Fibroblast of skin of back (primary cell): ENCODE measurements at regions not wholly inside any gene's neighbourhood (a gene's known extent, or its start where the extent isn't known, plus 50 kb on each side); places are given as distances from the start of the nearest gene placed in this dataset.
A peak's percentile ranks its signal among the peaks of the same experiment; 100 is the strongest.
"Not testable (repeated sequence)": the region's sequence is repeated elsewhere in the genome, so short reads cannot be mapped to it uniquely, and the experiment has no call there.

Experiments used
- DNase-seq: peaks from one replicate; pipeline ENCODE4 v3.0.0-alpha.2; 2013

DNA sequence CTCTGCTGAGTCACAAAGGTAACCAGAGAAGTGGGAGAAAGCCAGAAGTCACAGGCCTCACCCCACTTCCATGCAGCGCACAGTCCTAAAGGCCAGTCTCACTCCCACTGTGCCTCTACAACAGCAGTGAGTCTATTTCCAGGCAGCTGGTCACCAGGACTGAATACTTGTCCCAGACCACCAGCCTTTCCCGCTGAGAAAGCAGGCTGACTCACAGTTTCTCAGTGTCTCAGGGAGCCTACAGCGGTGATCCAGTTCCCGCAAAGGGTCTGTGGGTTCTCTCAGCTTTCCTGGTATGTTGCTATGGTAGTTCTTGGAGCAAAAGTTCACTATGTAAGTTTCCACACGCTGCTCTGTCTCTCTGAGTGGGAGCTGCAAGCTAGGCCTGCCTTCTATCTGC is 622.5 kb downstream of the RNF144A start:
- peak; percentile 95 for DNase-seq

DNA sequence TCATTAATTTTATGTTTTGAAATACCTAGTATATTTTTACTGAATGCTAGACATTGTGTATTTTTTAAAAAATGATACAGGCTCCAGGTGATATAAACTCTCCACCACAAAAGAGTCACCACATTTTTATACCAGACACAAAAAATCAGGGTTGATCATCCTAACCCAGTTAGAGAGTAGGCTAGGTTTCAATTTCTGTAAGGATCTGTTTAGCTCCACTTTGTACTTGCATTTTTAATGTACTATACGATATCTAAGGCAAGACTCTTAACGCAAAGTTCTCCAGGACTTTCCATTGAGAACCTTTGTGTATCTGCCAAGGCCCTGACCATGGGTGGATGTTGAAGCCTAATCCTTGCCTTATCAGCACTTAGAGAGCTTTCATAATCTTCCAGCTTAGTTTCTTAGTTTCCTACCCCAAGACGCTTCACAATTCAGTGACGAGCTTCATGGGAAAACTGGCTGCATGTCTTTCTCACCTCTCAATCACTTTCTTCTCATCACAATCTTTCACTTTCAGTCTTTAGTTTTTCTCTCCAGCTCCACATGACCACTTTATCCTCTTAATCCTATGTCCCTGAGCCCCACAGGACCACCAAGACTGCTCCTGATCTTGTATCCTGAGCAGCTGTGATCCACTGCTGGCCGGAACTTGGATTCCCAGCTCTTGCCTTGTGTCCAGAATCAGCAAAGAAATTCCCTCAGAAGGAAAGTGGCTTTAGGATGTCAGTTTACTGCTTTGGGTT is 635.8 kb downstream of the RNF144A start:
- no peak for DNase-seq

DNA sequence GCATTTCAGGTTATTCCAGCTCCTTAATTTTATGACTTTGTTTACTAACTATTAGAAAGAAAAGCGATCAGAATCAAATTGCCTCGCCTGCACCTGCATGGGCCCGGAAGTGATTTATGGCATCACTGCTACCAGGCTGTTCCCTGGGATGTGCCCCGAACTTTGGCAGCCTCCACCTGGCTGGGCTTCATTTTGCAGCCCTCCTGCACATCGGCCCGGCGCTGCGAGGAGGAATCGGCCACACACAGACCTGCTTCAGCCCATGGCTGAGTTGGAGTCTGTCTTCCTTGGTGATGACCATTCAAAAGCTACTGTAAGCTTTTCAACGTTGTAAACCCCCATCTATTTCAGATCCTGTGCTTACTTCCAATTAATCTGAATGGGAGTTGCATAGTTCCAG is 638.0 kb downstream of the RNF144A start:
- no peak for DNase-seq

DNA sequence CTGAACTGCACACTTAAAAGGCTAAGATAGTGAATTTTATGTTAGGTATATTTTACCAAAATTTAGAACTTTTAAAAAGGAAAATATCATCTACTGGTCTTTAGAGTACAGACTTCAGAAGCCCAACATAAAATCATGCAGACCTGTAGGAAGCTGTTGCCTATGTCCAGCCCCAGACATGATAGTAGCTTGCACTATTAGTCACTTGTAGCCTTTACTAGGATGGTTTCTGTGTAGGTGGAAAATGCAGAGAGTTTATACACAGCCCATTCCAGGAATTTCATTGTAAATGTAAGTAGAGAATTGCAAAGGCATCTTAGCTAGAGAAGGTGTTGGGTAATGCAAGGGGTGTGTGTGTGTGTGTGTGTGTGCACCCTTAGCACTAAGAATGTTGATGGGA is 640.2 kb downstream of the RNF144A start:
- DNase-seq, result no peak

DNA sequence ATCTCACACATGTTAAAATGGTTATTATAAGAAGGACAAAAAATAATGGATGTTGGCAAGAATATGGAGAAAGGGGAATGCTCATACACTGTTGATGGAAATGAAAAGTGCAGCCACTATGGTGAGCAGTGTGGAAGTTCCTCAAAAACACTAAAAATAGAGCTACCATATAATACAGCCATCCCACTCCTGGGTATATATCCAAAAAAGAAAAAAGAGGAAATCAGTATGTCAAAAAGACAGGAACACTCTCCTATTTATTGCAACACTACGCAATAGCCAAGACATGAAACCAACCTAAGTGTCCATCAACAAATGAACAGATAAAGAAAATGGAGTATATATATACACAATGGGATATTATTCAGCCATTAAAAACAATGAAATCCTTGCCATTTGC is 642.6 kb downstream of the RNF144A start:
- DNase-seq, result no peak

DNA sequence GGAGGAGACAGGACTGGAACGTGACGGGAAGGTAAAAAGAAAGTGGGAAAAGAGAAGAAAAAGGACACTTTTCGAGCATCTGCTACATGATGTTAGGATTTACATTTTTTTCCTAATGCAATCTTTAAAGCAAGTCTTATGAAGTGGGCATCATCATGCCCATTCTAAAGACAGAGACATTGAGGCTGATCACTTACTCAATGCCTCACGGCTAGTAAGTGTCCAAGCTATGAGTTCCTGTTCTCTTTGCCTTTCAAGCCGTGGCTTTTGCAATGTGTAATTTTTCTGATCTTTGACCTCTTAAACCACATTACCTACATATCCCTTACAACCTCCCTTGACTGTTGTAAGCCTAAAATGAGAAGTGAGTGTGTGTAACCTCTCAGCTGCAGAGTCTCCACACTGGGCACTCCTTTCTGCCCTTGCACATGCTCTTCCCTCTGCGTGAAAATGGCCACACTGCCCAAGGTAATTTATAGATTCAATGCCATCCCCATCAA is 649.2 kb downstream of the RNF144A start:
- no peak for DNase-seq

DNA sequence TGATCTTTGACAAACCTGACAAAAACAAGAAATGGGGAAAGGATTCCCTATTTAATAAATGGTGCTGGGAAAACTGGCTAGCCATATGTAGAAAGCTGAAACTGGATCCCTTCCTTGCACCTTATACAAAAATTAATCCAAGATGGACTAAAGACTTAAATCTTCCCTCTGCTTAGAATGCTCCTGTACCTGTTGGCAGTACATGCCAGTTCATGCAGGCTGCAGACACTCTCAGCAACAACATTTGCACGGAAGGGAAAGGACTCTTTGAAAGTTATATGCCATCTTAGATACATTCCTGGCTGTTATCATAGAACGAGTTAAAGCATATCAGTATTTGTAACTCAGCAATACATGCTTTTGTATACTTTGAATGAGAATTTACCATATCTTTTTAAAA is 649.9 kb downstream of the RNF144A start:
- not testable (repeated sequence) for DNase-seq

DNA sequence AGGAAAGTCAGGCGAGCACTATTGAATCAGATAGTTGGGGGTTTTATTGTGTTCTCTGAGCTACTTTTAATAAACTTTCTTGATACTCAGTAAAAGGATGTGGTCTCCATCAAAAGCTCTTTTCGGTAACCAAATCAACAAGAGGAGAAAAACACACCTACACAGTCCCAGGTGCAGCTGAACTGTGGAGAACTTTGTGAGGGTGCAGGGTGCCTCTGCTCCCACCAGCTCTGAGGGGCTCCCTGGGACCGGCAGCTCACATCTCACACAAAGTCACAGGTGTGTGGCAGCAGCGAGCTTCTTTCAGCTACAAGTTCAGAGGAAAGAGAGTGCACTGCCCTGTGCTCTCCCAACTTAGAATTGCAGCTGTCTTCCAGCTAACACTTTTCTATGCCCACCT is 650.4 kb downstream of the RNF144A start:
- DNase-seq, result no peak

DNA sequence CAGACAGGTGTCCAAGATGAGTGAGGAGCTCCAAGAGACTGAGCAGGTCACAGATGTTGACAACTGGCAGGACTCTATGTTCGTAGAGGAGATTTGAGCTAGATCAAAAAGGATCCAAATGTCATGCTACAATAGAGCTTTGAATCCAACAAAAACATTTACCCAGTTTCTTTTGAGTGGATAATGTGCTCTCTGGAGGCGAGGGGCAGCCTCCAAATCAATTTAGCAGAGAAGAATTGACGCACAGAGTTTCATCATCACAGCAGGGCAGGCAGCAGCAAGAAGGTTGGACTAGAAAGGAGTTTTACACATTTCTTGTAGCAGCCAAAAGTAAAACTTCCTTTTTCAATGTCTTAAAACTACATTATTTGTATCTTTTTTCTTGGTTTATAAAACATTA is 653.0 kb downstream of the RNF144A start:
- no peak for DNase-seq

DNA sequence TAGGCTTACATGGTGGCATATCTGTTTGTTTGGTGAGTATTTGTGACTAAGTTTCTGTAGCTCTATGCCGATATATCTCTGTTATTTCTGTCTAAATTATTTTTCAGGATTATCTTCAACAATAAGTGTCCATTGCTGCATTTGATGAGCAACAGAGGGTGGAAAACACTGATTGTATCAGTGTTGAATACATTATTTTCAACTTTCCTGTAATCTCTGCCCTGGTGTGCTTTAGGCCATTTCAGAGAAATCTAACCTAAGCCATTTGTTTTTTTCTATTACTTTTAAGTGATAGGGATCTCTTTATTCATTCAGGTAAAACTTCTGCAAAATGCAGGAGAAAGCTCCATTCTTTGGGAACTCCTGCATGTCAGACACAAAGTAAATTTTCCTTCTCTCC is 654.5 kb downstream of the RNF144A start:
- no peak for DNase-seq

DNA sequence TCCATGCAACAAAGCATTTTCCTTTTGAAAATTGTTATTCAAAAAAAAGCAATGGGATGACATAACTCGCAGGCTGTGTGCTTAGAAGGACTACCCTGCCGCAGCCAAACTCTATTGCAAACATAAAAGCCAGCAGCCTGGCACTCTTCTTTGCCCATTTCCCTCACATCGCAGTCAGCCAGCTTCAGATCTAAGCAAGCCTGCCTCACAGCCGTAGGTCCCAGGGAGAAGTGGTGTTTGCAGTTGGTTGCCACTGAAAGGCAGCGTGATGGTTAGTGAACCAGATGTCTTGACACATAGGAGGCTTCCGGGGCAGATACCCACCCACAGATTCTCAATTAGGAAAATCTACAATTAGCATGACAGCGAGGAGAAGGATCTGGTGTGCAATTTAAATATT is 655.2 kb downstream of the RNF144A start:
- DNase-seq, result no peak

DNA sequence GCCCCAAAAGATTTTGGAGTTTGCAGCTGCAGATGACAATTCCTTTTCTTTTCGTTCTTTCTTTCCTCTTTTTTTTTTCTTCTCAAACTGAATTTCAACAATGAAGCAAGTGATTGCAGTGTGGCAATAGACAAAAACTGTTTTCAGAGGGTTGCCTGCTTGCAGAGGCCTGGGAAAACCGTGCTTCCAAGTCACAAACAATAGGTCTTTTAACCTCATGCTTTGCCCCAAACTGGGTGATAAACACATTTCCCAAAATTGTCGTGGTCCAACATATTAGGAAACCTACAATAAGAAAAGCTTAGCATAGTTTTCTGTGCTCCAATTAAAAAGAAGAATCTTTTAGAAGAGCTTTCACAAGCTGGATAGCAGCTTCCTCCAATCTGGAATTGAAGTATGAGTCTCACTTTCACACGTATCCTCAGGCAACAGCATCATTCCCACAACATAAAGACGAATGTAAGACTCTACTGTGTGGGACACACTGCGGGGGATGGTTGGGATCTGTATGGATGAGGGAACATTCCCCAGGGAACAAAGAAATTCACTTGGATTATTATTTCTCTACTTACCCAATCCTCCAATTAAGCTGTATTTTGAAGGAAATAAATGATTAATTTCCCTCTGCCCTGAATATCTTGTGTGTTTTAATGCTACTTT is 656.1 kb downstream of the RNF144A start:
- no peak for DNase-seq

DNA sequence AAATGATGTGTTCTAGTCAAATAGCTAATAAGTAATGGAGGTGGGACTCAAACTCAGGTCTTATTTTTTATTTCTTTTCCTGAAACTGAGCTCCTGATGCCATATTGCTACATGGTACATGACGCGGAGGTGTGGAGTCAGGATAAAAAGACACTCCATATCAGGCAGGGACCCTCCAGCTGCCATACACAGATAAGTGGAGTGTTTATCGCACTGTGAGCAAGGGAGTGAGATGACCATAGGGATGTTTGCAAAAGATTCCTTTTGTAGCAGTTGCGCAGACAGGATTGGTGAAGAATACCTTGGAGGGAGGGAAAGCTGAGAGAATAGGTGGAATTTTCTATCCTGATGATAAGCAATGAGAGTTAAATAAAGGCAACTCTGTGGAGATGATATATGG is 657.2 kb downstream of the RNF144A start:
- DNase-seq, result no peak

DNA sequence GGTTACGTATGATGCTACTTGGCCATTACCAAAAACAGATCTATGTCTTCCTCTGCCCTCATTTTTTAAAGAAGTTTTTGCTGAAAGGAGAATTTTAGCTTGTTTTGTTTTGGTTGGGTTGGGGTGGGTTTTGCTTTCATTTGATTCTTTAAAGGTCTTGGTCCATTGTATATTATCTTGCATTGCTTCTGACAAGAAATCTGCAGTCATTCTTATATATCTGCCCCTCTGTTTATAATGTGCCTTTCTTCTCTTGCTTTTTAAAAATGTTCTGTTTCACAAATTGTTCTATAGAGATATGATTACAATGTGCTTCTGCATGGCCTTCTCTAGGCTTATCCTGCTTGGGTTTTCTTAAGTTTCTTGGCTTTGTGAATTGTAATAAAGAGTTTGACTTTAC is 660.6 kb downstream of the RNF144A start:
- no peak for DNase-seq

DNA sequence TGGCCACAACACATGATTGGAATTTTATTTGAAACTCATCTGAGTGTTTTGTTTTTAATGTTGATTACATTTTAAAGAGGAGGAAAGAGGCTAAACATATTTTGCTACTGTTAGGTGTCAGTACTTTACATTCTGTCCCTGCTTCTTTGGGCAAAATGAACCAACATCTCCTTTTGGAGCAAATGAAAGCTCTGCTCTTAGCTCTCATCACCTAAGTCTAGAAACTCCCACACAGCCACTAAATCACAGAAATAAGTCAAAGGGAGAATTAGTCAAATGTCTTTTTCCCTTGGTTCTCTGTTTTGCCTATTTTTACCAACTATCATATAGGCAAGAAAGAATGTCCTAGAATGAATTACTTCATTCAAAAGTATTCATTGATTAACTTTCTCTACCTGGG is 666.8 kb downstream of the RNF144A start:
- DNase-seq, result no peak

DNA sequence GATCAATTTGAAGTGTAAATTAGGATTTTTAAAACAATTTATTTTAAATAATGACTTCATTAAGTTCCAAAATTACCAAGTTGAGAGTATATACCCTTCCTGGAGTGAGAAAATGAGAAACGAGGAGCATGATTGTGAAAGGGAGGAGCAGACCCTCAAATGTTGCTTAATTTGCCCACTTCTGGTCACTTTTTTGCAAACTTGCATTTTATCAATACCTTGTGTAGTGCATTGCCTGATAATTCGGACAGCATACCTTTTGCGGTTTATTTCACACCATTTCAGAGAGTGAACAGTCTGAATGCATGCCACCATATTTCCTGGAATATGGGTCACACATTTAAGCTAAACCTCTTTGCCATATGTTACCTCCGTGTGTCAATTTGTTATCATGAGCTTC is 669.7 kb downstream of the RNF144A start:
- no peak for DNase-seq

DNA sequence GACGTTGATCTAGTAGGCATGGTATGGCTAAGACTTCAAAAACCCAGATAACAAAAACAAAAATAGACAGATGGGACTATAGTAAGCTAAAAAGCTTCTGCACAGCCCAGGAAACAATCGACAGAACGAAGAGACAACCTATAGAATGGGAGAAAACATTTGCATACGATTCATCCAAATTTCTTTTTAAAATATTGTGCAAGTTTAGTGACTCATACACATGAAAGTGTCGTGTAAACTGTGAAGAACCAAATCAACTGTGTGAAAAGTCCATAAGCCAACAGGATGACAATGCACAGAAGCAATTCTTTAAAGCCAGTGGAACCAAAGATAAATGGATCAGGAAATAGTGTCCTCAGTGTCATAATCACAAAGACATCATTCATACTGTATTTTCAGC is 671.1 kb downstream of the RNF144A start:
- peak; percentile 13 for DNase-seq

DNA sequence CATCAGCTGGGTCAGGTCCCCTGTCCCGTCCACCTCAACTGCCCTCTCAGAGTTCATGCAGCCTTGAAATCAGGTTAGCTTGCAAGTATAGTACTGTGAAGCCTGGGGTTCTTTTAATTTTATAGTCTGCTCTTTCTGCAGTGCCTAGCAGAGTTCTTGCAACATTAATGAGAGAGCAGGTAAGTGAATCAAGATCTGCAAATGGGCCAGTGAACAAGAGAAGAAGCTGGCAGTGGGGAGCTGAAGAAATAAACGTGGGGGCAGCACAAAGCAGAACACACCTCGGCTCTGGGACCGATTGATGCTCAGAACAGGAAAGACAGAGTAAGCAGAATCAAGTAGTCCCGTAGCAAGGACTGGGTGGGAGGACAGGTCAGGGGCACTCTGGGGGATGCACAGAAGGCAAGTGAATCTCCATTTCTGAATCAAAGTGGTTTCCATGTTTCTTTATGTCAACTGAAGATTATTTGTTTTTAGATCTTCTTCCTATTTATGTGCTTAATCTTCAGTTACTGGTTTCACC is 675.5 kb downstream of the RNF144A start:
- DNase-seq, result no peak

DNA sequence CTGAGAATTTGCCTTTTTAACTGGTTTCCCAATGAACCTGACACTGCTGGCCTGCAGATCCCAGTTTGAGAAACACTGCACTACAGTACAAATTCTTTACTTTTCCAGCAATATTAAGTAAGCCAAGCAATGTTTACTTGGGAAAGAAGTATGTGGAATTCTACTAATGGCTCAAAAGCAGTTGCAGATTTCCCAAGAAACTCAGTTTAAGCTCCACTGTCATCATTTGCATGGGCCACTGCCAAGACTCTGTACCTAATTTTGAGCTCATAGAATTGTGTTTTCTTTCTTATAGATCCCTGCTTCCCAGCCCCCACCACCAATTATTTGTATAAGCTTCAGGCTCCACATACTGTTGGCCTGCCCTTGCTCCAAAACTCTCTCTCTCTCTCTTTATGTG is 676.1 kb downstream of the RNF144A start:
- peak; percentile 13 for DNase-seq

DNA sequence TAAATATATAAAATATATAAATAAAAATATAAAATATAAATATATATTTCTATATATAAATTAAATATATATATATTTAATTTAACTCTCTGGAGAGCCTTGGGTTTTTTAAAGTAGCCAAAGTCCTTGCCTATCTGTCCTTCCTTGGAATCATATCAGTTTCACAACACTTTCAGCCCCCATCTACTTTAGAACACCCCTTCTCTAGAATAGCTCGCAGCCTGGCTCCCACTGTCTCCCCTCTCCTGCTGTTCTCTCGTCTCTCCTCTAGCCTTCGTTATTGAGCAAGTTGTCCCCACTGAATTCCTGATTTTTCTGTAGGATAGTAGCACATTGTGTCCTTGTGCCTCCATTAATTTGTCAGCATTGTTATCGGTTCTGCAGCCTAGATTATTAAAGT is 677.0 kb downstream of the RNF144A start:
- DNase-seq, result no peak

DNA sequence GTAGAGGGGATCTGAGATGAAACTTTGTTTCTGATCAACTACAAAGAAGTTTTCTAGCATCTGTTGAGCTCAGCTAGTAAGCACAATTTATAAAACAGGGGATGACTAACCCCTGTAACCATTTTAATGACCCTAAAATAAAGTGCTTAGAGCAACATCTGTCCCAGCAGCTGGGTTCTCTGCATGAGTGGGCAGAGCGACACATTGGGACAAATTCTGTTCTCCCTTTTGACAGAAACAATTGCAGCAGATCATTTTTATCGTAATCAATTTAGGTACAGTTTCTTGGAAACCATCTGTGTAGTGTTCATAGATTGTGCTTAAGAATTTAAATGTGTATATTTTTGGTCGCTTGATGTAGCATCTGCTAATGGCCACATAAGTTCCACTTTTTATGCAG is 678.0 kb downstream of the RNF144A start:
- DNase-seq, result no peak

DNA sequence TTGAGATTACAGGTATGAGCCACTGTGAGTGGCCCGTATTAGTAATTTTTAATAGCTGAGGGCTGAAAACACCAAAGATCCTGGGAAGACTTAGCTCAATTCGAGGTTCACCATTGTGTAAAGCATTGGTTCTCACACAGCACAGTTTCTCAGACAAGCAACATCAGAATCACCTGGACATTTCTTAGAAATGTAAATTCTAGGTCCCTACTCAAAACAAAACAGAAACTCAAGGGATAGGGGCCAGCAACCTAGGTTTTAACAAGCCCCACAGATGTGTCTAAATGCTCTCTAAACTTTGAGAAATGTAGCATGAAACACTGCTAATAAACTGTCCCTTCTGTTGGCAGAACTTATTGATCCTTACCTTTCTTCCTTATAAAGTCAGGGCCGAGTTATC is 681.2 kb downstream of the RNF144A start:
- DNase-seq, result no peak

DNA sequence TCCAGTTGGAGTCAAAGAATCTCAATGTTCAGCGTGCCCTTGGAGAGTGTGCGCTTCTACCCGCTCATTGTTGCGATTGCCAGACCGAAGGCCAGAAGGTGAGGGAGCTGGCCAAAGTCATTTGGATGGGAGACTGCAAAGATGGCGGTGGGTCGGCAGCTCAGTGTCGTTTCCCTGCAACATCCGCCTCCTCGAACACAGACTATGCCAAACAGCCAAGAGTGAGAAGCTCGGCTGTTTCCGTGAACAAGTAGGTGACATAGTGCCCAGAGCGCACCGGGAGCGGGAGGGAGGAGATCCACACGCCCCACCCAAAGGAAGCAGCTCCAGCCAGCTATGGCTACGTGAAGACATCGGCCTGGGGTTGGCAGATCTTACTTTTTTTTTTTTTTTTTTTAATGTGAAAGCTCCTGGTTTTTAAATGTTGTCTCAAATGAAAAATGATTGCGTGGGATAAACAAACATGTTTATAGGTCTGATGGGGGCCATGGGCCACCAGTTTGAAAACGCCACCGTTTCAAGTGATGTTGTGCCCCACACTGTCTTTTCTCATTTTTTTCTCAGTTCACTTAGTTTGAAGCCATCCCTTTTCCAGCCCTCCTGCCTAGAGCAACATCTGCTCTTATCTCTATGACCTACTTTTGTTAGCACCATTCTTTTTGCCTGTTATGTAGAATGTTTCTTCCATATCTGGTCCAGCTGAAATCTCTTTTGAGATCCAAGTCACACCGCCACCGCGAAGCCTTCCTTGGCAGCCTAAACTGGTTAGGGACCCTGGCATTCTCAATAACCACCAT is 682.4 kb downstream of the RNF144A start:
- DNase-seq, result no peak
